ENCODE measurements at regions not wholly inside any gene's neighbourhood (a gene's known extent, or its start where the extent isn't known, plus 50 kb on each side); places are given as distances from the start of the nearest gene placed in this dataset.

DNA sequence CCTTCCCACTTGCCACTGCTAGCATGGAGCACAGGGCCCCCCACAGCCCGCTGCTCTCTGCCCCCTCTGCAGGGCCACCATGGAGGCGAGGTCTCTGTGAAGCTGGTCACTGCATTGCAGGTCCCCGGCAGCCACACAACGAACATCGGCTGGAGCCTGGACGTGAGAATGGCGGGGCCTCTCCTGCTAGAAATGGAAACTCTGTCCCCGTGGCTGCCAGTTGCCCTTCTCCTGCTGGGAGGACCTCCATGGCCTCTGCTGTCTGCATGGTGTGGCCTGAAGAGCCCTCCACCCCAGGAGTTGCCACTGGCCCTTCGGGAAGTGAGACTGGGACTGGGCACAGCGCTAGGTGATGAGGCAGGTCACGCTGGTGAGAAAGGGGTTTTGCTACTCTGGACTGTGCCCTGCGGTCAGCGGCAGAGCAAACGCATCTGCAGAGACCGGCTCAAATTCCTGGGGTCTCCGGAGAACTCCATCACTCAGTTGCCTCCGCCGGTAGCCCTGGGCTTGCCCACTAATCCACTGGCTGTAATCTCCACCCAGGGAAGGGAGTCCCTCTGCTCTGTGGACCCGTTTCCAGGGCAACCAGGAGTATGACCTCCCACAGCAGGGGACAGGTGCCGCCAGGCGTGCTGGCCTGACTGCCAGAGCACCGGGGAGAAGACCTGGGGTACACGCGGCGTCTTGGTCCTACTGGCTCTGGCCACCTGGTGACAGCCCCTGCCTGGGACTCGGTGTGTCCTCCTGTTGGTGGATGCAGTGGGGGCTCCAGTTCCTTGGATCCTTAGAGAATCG lies 806.3 kb downstream of the BRD1 start:
- no peaks in the 10 kb centered on the region; the same call in 1 of the 2 replicates for H3K27me3 Mint-ChIP-seq (ENCODE audit: insufficient read depth)

GRCh38 chr22:49019737-49020713 lies 807.6 kb downstream of the BRD1 start:
- TF ChIP-seq CTCF (IDR thresholded peaks at IDR 0.05), result no peak
- no peaks in the 10 kb centered on the region; the same call in 1 of the 2 replicates for H3K27me3 Mint-ChIP-seq (ENCODE audit: insufficient read depth)
- peaks cover 49% of the 10 kb centered on the region for H3K9me3 Mint-ChIP-seq
- no peaks in the 10 kb centered on the region for H3K4me1 Mint-ChIP-seq (ENCODE audit: low read depth)
- H3K4me3 Mint-ChIP-seq, result no peak overlapping the region
- DNase-seq, result no peak
- no peak overlapping the region for H3K27ac Mint-ChIP-seq
- no peaks in the 10 kb centered on the region for H3K36me3 Mint-ChIP-seq (ENCODE audit: low read depth)

More for the DNA sequence above, 806.3 kb downstream of the BRD1 start:
- no peak for TF ChIP-seq CTCF (IDR thresholded peaks at IDR 0.05)
- Mint-ChIP-seq H3K27ac (no peak overlapping the region), H3K4me3 (no peak overlapping the region), H3K36me3 (ENCODE audit: low read depth) (no peaks in the 10 kb centered on the region), H3K9me3 (peaks cover 44% of the 10 kb centered on the region), H3K4me1 (ENCODE audit: low read depth) (no peaks in the 10 kb centered on the region)
- no peak for DNase-seq

DNA sequence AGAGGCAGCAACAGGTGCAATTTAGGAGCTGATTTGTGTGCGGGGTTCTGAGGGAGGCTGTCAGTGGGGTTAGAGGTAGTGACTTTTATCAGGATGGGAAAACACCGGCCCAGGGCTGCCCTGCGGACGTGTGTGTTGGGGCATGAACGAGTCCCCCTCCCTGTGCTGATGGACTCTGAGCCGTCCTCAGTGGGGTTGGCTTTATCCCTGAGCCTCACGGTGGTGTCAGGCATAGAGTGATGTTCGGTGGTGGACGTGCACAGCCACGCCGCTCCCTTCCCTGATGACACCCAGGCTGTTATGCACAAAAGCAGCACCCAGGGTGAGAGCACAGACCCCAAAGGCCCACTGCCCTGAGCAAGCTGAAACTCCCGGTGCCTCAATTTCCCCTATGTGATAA lies 809.1 kb downstream of the BRD1 start:
- H3K9me3 Mint-ChIP-seq, result peaks cover 47% of the 10 kb centered on the region
- no peaks in the 10 kb centered on the region for H3K36me3 Mint-ChIP-seq (ENCODE audit: low read depth)
- no peaks in the 10 kb centered on the region for H3K4me1 Mint-ChIP-seq (ENCODE audit: low read depth)
- no peak overlapping the region for H3K4me3 Mint-ChIP-seq
- no peak overlapping the region for H3K27ac Mint-ChIP-seq
- DNase-seq, result no peak
- TF ChIP-seq CTCF (IDR thresholded peaks at IDR 0.05), result no peak
- H3K27me3 Mint-ChIP-seq (ENCODE audit: insufficient read depth), result no peaks in the 10 kb centered on the region; the same call in 1 of the 2 replicates

- no peaks in the 10 kb centered on the region for H3K4me1 Mint-ChIP-seq (ENCODE audit: low read depth)
- H3K27ac Mint-ChIP-seq, result no peak overlapping the region
- no peaks in the 10 kb centered on the region; the same call in 1 of the 2 replicates for H3K27me3 Mint-ChIP-seq (ENCODE audit: insufficient read depth)
- H3K4me3 Mint-ChIP-seq, result no peak overlapping the region
- no peak for DNase-seq
- peaks cover 46% of the 10 kb centered on the region for H3K9me3 Mint-ChIP-seq
- no peaks in the 10 kb centered on the region for H3K36me3 Mint-ChIP-seq (ENCODE audit: low read depth)
- TF ChIP-seq CTCF (IDR thresholded peaks at IDR 0.05), result no peak
Observed at GRCh38 chr22:49017482-49018329, 810.0 kb downstream of the BRD1 start.

DNA sequence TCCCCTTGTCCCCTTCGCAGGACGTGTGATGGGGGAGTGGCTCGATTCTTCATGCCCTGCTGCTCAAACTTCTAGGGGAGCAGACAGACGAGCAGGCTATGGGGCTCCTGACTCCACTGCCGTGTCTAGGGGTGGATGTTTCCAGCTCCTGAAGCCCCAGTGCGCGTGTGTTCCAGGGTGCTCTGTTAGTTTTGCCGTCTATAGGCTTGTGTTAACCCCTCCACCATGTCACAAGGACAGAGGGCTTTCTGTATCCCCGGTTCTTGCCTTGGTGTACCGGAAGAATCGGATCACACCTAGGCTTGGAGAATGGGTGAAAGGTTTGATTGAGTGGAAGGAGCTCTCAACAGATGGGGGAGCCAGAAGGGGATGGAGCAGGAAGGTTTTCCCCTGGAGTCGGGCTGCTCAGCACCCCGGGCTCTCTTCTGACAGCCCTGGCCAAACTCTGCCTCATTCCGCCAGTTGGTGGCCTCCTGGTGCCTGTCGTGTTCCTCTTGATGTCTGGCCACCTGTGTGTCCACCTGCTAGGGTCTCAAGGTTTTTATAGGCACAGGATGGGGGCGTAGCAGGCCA lies 810.7 kb downstream of the BRD1 start:
- no peak overlapping the region for H3K27ac Mint-ChIP-seq
- DNase-seq, result no peak
- H3K4me3 Mint-ChIP-seq, result no peak overlapping the region
- no peaks in the 10 kb centered on the region for H3K4me1 Mint-ChIP-seq (ENCODE audit: low read depth)
- H3K36me3 Mint-ChIP-seq (ENCODE audit: low read depth), result no peaks in the 10 kb centered on the region
- no peaks in the 10 kb centered on the region; the same call in none of the 2 replicates for H3K27me3 Mint-ChIP-seq (ENCODE audit: insufficient read depth)
- TF ChIP-seq CTCF (IDR thresholded peaks at IDR 0.05), result no peak
- peaks cover 43% of the 10 kb centered on the region for H3K9me3 Mint-ChIP-seq
